ENCODE measurements at regions not wholly inside any gene's neighbourhood (a gene's known extent, or its start where the extent isn't known, plus 50 kb on each side); places are given as distances from the start of the nearest gene placed in this dataset.

DNA sequence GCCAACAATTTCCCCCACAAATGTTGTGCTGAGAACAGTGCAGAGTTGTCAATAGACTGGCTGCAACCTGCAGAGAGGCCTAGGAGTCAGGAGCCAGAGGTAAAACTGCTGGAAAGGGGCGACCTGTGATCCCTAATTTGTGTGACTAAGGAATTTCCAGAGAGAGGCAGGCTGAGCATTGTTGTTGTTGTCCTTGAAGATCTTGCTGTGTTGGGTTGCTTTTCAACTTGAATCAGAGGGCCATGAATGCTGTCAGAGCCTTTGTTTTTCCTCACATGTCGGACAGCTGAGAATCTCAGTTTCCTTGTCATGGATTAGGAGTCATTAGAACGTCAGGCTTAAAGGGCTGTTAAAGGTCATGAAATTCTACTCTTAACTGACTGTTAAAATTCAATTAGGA lies 134.6 kb upstream of the ASTN2 start:
- DNase-seq (ENCODE audit: low read depth) = no peak
- TF ChIP-seq, protein P1, sequence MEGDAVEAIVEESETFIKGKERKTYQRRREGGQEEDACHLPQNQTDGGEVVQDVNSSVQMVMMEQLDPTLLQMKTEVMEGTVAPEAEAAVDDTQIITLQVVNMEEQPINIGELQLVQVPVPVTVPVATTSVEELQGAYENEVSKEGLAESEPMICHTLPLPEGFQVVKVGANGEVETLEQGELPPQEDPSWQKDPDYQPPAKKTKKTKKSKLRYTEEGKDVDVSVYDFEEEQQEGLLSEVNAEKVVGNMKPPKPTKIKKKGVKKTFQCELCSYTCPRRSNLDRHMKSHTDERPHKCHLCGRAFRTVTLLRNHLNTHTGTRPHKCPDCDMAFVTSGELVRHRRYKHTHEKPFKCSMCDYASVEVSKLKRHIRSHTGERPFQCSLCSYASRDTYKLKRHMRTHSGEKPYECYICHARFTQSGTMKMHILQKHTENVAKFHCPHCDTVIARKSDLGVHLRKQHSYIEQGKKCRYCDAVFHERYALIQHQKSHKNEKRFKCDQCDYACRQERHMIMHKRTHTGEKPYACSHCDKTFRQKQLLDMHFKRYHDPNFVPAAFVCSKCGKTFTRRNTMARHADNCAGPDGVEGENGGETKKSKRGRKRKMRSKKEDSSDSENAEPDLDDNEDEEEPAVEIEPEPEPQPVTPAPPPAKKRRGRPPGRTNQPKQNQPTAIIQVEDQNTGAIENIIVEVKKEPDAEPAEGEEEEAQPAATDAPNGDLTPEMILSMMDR (conservative IDR thresholded peaks at IDR 0.05; ENCODE audit: low read length) = no peak
- H3K4me3 ChIP-seq (ENCODE audit: low read length) = no peak overlapping the region

DNA sequence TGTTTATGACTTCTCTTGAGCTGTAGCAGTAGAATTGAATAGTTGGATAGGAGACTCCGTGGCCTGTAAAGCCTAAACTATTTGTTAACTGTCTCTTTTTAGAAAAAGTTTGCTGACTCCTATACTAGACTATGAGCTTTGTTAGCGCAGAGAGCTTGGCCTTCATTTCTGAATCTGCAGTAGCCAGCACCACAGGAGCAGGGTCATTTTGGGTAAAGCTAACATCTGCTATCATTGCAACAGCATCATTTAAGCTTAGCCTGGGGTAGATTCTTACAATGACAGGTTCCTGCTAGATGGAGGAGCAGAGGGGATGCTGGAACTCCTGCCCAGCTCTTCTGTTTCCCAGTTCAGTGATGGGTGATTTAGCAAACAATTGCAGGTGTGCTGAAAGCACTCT lies 133.7 kb upstream of the ASTN2 start:
- TF ChIP-seq, protein P1 (conservative IDR thresholded peaks at IDR 0.05; ENCODE audit: low read length) = no peak
- no peak for DNase-seq (ENCODE audit: low read depth)
- no peak overlapping the region for H3K4me3 ChIP-seq (ENCODE audit: low read length)

- H3K4me3 ChIP-seq (ENCODE audit: low read length) = no peak overlapping the region
- TF ChIP-seq, protein P1 (conservative IDR thresholded peaks at IDR 0.05; ENCODE audit: low read length) = no peak
- no peak for DNase-seq (ENCODE audit: low read depth)
These were observed 133.0 kb upstream of the ASTN2 start for GRCh38 chr9:117547904-117548303.

- TF ChIP-seq, protein P1 (conservative IDR thresholded peaks at IDR 0.05; ENCODE audit: low read length) = no peak
- no peak for DNase-seq (ENCODE audit: low read depth)
- no peak overlapping the region for H3K4me3 ChIP-seq (ENCODE audit: low read length)
These were observed 132.2 kb upstream of the ASTN2 start for GRCh38 chr9:117546894-117547678.

GRCh38 chr9:117545846-117546245 lies 131.0 kb upstream of the ASTN2 start:
- H3K4me3 ChIP-seq (ENCODE audit: low read length) = no peak overlapping the region
- TF ChIP-seq, protein P1 (conservative IDR thresholded peaks at IDR 0.05; ENCODE audit: low read length) = no peak
- DNase-seq (ENCODE audit: low read depth) = no peak

GRCh38 chr9:117543089-117543488 lies 128.2 kb upstream of the ASTN2 start:
- TF ChIP-seq, protein P1 (conservative IDR thresholded peaks at IDR 0.05; ENCODE audit: low read length) = no peak
- H3K4me3 ChIP-seq (ENCODE audit: low read length) = no peak overlapping the region
- no peak for DNase-seq (ENCODE audit: low read depth)

DNA sequence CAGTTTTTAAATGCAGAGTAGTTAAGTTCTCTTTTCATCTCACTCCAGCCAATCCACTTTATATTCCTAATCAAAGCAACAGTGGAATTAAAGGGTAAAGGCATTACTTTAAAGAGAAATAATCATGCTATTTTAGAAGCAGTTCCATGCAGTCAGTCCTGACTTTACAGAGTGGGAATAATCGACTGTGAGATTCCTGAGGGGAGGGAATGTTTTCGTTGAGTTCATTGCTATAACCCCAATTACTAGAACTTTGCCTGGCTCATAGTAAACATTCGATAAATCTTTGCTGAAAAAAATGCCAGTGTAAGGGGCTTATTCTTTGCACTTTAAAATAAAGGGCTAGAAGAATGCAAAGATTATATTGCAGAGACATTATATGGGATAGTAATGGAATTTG lies 127.2 kb upstream of the ASTN2 start:
- H3K4me3 ChIP-seq (ENCODE audit: low read length) = no peak overlapping the region
- DNase-seq (ENCODE audit: low read depth) = no peak
- TF ChIP-seq, protein P1 (conservative IDR thresholded peaks at IDR 0.05; ENCODE audit: low read length) = no peak
